MM.1S (cell line): ENCODE measurements at regions not wholly inside any gene's neighbourhood (a gene's known extent, or its start where the extent isn't known, plus 50 kb on each side); places are given as distances from the start of the nearest gene placed in this dataset.

Source experiments
- CTCF ChIP-seq: fragments of 300-600 bp; sonication (generic); IDR thresholded peaks from 2 replicates; pipeline ENCODE4 v1.5.1; 2016; ENCODE audit warnings: antibody characterized with exemption, low read length, mixed read lengths
- EZH2 ChIP-seq: fragments of 300-600 bp; sonication (generic); optimal IDR thresholded peaks from 2 replicates; pipeline ENCODE3; 2017; ENCODE audit warnings: low read depth, mild to moderate bottlenecking, antibody characterized with exemption, low read length, mixed read lengths

- TF ChIP-seq CTCF = no peak
- no peak for TF ChIP-seq EZH2
These were observed 205.9 kb upstream of the CD180 start for GRCh38 chr5:67402526-67402925.
